NCI-H524 (cell line): ENCODE measurements at regions not wholly inside any gene's neighbourhood (a gene's known extent, or its start where the extent isn't known, plus 50 kb on each side); places are given as distances from the start of the nearest gene placed in this dataset.
A peak's percentile ranks its signal among the peaks of the same experiment; 100 is the strongest.
"Not testable (repeated sequence)": the region's sequence is repeated elsewhere in the genome, so short reads cannot be mapped to it uniquely, and the experiment has no call there.

ENCODE experiments used
- DNase-seq, 2 experiments: peaks; one replicate each; lab custom pipeline; 2025; lab: John Stamatoyannopoulos, UW

GRCh38 chr2:210961249-210961648 lies 404.9 kb downstream of the CPS1 start:
- no peak for DNase-seq

DNA sequence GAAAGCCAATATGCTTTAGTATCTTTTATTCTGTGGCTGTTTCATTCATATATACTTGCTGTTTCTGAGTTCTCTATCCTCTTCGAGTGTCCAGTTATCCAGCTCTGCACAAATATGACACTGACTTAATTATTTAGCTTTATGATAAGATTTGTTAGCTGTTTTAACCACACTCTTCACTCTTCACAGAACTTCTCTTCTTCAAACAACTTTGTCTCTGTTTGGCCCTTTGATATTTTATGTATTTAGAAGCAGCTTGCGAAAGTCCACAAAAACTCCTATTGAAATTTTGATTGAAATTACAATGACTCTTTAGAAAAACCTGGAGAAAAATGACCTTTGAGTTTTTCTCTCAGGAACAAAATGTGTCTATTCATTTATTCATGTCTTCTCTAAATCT lies 407.0 kb downstream of the CPS1 start:
- no peak for DNase-seq

- no peak for DNase-seq
Observed at GRCh38 chr2:210964141-210964764, 407.9 kb downstream of the CPS1 start.

GRCh38 chr2:210965472-210965871 lies 409.1 kb downstream of the CPS1 start:
- DNase-seq = no peak

- DNase-seq = no peak
Observed at GRCh38 chr2:210966330-210966729, 409.9 kb downstream of the CPS1 start.

GRCh38 chr2:210971431-210971830 lies 415.0 kb downstream of the CPS1 start:
- no peak for DNase-seq

GRCh38 chr2:210986806-210987205 lies 430.4 kb downstream of the CPS1 start:
- DNase-seq = not testable (repeated sequence)

GRCh38 chr2:210991107-210991506 lies 434.7 kb downstream of the CPS1 start:
- DNase-seq = no peak

GRCh38 chr2:210994104-210994503 lies 437.7 kb downstream of the CPS1 start:
- DNase-seq = no peak

DNA sequence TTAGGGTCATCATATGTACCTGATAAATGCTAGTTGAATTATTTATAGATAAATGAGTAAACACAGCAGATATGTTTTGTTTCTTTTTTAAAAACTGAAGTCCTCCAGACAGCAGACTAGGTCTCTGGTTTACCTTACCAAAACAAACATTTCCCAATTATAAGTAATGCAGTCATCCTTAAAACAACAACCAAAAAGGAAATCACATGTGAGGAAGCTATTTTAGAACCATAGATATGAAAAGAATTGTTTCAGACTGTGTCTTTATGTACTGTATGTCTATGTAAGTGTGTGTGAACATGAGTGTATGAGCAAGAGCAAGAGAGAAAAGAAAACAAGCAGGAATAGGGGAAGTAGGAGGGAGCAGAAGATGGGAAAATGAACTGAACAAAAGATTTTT lies 441.0 kb downstream of the CPS1 start:
- no peak for DNase-seq

GRCh38 chr2:210998334-210998733 lies 441.9 kb downstream of the CPS1 start:
- no peak for DNase-seq

GRCh38 chr2:211014376-211014775 lies 458.0 kb downstream of the CPS1 start:
- DNase-seq = no peak

DNA sequence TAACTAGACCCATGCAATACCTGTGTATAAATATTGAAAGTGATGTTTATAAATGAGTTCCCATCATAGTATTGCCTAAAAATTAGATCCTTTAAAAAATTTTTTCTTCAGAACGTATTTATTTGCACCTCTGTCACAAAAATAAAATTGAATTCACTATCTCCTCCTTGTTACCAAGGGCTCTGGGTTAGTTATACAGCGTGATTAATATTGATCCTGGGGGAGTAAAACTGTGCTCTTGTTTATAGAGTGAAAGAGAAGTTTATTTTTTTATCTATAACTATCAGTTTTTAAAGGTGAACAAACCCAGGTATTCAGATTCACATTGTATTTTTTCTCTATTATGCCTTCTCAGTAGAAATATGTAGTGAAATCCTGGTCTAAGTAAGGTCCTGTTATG lies 458.5 kb downstream of the CPS1 start:
- no peak for DNase-seq

DNA sequence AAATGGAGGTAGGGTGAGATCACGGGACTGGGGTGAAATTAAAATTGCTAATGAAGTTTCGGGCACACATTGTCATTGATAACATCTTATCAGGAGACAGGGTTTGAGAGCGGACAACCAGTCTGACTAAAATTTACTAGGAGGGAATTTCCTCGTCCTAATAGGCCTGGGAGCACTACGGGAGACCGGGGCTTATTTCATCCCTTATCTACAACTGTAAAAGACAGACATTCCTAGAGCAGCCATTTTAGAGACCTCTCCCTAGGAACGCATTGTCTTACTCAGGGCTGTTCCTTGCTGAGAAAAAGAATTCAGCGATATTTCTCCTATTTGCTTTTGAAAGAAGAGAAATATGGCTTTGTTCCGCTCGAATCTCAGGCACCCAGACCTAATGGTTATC lies 468.7 kb downstream of the CPS1 start:
- not testable (repeated sequence) for DNase-seq

DNA sequence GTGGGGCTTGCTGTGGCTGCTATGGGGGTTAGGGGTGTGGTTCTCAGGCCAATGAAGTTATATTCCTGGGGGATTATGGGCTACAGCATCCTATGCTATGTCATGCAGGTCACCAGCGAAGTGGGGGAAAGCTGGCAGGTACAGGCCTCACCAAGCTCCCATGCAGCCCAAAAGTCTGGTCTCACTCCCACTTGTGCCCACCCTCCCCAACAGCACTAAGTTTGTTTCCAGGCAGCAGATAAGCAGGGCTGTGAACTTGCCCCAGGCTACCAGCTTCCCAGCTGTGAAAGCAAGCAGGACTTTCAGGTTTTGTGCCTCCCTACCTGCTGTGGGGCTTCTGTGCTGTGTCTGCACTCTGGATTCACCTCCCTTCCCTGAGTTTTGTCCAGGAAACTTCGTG lies 469.7 kb downstream of the CPS1 start:
- no peak for DNase-seq

GRCh38 chr2:211027976-211028375 lies 471.6 kb downstream of the CPS1 start:
- no peak for DNase-seq

- peak; percentile 48 to 79 for DNase-seq
Observed at GRCh38 chr2:211033765-211034164, 477.4 kb downstream of the CPS1 start.

- peak in 1 of 2 experiments; percentile 23 for DNase-seq
Observed at GRCh38 chr2:211035548-211036185, 479.3 kb downstream of the CPS1 start.

GRCh38 chr2:211045025-211045424 lies 488.6 kb downstream of the CPS1 start:
- DNase-seq = no peak

GRCh38 chr2:211049321-211050018 lies 493.1 kb downstream of the CPS1 start:
- DNase-seq = no peak

DNA sequence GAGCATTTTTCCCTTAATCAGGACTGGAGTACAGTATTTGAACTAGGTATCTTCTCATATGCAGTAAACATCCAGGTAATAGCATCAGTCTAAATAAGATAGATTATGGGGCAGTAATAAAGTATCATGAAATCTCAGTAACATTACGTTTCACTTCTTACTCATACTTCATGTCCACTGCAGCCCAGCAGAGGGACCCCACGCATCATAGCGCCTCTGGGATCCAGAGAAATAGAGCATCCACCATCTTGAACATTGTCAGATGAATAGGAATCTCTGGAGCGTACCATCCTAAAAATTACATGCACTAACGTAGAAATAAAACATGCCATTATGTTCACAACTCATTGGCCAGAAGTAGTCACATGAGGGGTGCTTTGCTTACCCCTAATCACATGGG lies 499.0 kb downstream of the CPS1 start:
- DNase-seq = no peak

DNA sequence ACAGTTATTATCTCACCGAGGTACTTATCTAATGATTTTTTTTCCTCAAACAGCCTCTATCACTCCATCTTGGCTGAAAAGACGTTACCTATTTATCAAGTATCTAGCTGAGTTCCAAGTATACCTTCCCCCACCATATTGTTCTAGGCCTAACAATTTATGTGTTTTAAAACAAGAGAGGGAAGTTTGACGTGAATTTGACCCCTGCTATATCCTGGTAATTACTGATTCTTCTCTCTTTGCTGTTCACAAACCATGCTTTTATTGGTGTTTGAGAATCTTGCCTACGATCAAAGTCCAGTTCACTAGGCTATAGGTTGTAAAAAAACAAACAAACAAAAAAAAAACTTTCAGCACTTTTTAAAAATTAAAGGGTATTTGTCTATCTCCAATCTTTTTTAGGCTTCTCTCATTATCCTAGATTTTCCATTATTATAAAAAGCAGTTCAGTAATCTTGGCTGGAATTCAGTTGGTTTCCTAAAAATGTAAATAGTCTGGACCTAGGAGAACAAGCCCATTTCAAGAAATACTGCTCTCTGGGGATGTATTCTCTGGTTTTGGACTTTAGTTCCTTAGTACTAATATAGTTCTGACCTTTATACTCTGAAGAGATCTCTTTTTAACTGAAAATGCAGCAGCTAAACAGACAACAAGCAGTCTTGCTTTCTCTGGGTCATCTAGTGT lies 505.4 kb downstream of the CPS1 start:
- no peak for DNase-seq

GRCh38 chr2:211062297-211062612 lies 505.9 kb downstream of the CPS1 start:
- no peak for DNase-seq
